Endothelial cell (in vitro differentiated cells): ENCODE measurements at regions not wholly inside any gene's neighbourhood (a gene's known extent, or its start where the extent isn't known, plus 50 kb on each side); places are given as distances from the start of the nearest gene placed in this dataset.

Experiments
- DNase-seq: peaks from one replicate; pipeline ENCODE4 v3.0.0; 2021; ENCODE audit warnings: low spot score
- H3K27ac Mint-ChIP-seq: one replicate; pipeline ENCODE4 v1.8.0; 2021; ENCODE audit warnings: mixed read lengths, inconsistent platforms; ENCODE audit not compliant: unreplicated experiment
- H3K27me3 Mint-ChIP-seq: one replicate; pipeline ENCODE4 v1.8.0; 2021; ENCODE audit warnings: mild to moderate bottlenecking, moderate library complexity, mixed read lengths, inconsistent platforms; ENCODE audit not compliant: unreplicated experiment
- H3K36me3 Mint-ChIP-seq: one replicate; pipeline ENCODE4 v1.8.0; 2021; ENCODE audit warnings: mild to moderate bottlenecking, low read depth, mixed read lengths, inconsistent platforms; ENCODE audit not compliant: unreplicated experiment
- H3K4me1 Mint-ChIP-seq: one replicate; pipeline ENCODE4 v1.8.0; 2021; ENCODE audit warnings: mild to moderate bottlenecking, mixed read lengths, inconsistent platforms; ENCODE audit not compliant: unreplicated experiment
- H3K4me3 Mint-ChIP-seq: one replicate; pipeline ENCODE4 v1.8.0; 2021; ENCODE audit warnings: mild to moderate bottlenecking, mixed read lengths, inconsistent platforms; ENCODE audit not compliant: unreplicated experiment
- H3K9me3 Mint-ChIP-seq: one replicate; pipeline ENCODE4 v1.8.0; 2021; ENCODE audit warnings: mixed read lengths, inconsistent platforms; ENCODE audit not compliant: unreplicated experiment
- TF ChIP-seq, protein P1 (sequence below): fragments of 200-600 bp; sonication (generic); IDR thresholded peaks from one replicate; pipeline ENCODE4 v1.5.0; 2021; ENCODE audit warnings: antibody characterized with exemption; ENCODE audit not compliant: unreplicated experiment

DNA sequence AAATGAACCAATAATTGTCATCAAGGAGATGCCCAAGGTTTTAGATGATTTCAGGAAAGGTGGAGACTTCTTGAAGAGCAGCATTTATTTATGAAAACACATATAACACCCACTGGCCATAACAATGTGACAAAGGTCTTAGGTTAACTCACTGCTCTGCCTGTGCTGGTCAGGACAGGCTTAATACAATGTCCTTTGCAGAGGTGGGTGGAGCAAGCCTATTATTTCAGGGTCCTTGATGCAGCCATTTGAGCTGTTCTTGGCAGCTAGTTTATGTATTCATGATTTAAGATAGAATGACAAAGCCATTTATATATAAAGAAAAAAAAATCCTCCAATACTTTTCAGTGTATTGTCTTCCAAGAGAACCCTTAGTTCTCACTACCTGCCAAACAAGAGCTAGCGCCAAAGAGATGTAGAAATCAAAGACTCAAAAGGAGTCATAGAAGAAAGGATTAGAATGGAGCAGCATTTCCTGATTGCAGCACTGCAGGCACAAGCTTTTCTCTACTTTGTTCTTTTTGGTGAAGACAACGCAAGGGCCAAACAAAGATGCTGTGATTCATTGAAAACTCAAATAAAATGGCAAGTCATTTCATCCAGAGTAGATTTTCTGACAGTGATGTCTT is 124.3 kb upstream of the TSHZ2 start:
- no peaks in the 10 kb centered on the region for H3K9me3 Mint-ChIP-seq

DNA sequence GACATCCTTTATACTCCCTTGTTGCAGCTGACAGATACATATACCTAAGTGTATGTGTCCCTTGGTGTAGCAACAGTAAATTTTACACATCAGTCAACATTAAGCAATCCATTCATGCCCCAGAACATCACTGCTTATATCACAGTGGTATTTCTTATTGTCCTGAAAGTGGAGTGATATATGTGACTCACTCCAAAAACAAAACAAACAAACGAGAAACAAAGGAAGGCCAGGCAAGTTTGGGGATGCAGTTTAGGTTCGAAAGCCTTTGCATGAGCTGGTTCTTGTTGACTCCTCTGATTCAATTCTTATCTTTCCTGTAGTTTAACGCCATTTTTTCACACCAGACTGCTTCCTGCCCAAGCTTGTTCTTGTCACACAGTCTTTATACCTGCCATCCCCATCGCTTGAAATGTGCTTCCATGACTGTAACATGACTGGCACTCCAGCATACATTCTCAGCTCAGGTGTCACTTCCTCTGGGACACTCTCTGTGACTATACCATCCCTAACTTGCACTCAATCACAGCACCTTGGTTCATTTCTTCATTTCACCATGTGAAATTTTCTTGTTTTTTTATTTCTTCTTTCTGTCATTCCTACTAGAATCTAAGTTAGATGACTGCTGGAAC is 125.0 kb upstream of the TSHZ2 start:
- Mint-ChIP-seq H3K4me1 (peaks cover 7% of the 10 kb centered on the region), H3K27ac (no peak overlapping the region), H3K4me3 (no peak overlapping the region), H3K9me3 (no peaks in the 10 kb centered on the region), H3K36me3 (no peaks in the 10 kb centered on the region), H3K27me3 (no peaks in the 10 kb centered on the region)
- DNase-seq, result no peak
- TF ChIP-seq, protein P1, sequence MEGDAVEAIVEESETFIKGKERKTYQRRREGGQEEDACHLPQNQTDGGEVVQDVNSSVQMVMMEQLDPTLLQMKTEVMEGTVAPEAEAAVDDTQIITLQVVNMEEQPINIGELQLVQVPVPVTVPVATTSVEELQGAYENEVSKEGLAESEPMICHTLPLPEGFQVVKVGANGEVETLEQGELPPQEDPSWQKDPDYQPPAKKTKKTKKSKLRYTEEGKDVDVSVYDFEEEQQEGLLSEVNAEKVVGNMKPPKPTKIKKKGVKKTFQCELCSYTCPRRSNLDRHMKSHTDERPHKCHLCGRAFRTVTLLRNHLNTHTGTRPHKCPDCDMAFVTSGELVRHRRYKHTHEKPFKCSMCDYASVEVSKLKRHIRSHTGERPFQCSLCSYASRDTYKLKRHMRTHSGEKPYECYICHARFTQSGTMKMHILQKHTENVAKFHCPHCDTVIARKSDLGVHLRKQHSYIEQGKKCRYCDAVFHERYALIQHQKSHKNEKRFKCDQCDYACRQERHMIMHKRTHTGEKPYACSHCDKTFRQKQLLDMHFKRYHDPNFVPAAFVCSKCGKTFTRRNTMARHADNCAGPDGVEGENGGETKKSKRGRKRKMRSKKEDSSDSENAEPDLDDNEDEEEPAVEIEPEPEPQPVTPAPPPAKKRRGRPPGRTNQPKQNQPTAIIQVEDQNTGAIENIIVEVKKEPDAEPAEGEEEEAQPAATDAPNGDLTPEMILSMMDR, result no peak

More for the DNA sequence above, 124.3 kb upstream of the TSHZ2 start:
- Mint-ChIP-seq H3K27me3 (no peaks in the 10 kb centered on the region), H3K27ac (no peak overlapping the region), H3K36me3 (no peaks in the 10 kb centered on the region), H3K4me1 (peaks cover 7% of the 10 kb centered on the region), H3K4me3 (no peak overlapping the region)
- DNase-seq, result no peak
- TF ChIP-seq, protein P1, result no peak

DNA sequence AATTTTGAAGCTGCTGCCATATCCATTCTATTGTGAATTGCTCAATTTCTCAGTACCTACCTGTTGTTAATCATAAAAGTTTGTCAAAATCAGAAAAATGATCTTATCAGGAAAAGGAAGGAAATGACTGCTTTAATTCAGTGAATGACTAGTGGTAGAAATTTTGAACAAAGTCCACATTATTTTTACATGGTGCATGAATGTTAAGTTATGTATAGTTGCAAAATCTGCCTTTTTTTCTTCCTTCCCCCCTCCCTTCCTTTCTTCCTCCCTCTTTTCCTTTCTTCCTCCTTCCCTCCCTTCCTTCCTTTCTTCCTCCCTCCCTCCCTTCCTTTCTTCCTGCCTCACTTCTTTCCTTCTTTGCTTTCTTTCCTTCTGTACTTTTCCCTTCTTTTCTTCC is 127.1 kb upstream of the TSHZ2 start:
- Mint-ChIP-seq H3K27ac (no peak overlapping the region), H3K36me3 (no peaks in the 10 kb centered on the region), H3K9me3 (no peaks in the 10 kb centered on the region), H3K27me3 (no peaks in the 10 kb centered on the region), H3K4me1 (peaks cover 7% of the 10 kb centered on the region), H3K4me3 (no peak overlapping the region)
- DNase-seq, result no peak
- TF ChIP-seq, protein P1, result no peak

DNA sequence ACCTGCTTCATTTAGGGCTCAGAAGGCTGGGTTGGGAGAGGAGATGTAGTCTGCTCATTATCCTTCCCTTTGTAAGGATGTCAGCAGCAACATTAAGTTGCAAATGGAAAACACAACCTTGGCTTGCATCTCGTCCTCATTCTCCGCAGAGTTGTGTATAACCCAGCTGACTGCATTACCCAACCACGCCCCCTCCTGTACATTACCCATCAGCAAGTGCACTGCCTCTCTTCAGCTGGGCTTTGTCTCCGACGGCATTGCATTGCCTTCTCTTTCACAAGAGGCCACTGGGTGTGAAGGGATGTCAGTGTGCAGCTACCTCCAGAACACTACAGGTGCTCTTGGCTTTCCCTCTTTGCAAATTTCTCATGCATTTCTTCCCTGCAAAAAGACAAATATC is 128.7 kb upstream of the TSHZ2 start:
- no peak for DNase-seq
- Mint-ChIP-seq H3K27me3 (no peaks in the 10 kb centered on the region), H3K9me3 (no peaks in the 10 kb centered on the region), H3K4me1 (peaks cover 7% of the 10 kb centered on the region), H3K36me3 (no peaks in the 10 kb centered on the region), H3K27ac (no peak overlapping the region), H3K4me3 (no peak overlapping the region)
- TF ChIP-seq, protein P1, result no peak

DNA sequence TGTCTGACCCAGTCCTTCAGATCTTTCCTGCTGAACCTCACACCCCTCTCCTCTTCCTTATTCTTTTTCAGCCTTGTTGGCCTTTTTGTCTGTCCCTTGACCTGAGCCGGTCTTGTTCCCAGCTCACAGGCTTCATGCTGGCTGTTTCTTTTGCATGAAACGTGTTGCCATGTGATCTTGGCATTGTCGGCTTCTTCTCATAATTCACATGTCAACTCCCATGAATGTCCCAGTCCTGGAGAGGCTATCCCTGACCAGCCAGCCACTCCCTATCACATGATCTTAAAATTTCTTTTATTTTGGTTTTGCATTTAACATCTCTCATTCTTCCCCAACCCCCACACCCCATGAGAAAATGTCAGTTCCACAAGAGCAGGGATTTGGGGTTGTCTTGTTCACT is 131.2 kb upstream of the TSHZ2 start:
- Mint-ChIP-seq H3K27me3 (no peaks in the 10 kb centered on the region), H3K4me3 (no peak overlapping the region), H3K4me1 (no peaks in the 10 kb centered on the region), H3K27ac (no peak overlapping the region), H3K9me3 (no peaks in the 10 kb centered on the region), H3K36me3 (no peaks in the 10 kb centered on the region)
- TF ChIP-seq, protein P1, result no peak
- no peak for DNase-seq
